ENCODE measurements at regions not wholly inside any gene's neighbourhood (a gene's known extent, or its start where the extent isn't known, plus 50 kb on each side); places are given as distances from the start of the nearest gene placed in this dataset.
"Not testable (repeated sequence)": the region's sequence is repeated elsewhere in the genome, so short reads cannot be mapped to it uniquely, and the experiment has no call there.

- DNase-seq (ENCODE audit: low read depth) = no peak
These were observed 560.4 kb downstream of the TBC1D22A start for GRCh38 chr22:47322854-47323253.

DNA sequence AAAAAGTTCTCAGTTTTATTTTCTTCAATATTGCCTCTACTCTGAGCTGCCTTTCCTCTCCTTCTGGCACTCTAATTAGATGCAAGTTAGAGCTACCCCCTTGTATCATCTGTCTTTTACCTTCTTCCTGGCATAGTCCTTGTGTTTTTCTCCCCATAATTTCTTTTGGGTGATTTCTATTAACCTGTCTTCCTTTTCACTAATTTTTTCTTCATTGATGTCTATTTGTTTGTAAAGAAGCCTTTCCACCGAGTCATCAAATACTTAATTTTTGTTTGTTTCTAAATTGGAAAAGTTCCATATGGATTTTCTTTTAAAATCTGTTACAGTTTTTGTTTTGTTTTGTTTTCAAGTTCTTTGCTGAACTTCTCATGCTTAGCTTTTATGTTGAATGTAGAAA, 558.1 kb downstream of the TBC1D22A start:
- no peak for DNase-seq (ENCODE audit: low read depth)

GRCh38 chr22:47318041-47318737, 555.7 kb downstream of the TBC1D22A start:
- DNase-seq (ENCODE audit: low read depth) = no peak

DNA sequence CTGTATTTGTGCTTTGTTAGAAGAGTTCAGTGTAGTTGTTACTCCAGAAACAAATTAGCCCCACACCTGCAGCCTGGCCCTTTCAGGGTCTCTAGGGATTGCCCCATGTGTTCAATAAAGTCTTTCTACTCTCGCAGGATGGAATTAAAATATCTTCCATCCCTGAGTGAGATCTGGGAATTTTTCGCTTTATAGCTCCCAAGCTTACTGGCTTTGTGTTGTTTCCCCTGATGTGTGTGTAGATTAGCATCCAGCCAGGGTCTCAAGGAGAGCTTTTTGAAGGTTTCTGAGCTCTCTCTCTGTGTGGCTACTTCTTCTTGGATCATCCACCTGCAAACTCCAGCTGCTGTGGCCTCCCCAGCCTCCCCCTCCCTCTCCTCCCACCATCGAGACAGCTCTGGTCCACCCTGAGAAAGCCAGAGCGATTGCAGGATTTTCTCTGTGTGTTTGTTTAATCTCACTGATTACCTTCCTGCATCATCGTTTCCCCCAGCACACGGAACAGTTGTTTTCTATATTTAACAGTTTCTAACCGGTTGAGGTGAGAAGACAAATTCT, 553.5 kb downstream of the TBC1D22A start:
- DNase-seq (ENCODE audit: low read depth) = no peak

- no peak for DNase-seq (ENCODE audit: low read depth)
These were observed 548.2 kb downstream of the TBC1D22A start for GRCh38 chr22:47310601-47311000.

DNA sequence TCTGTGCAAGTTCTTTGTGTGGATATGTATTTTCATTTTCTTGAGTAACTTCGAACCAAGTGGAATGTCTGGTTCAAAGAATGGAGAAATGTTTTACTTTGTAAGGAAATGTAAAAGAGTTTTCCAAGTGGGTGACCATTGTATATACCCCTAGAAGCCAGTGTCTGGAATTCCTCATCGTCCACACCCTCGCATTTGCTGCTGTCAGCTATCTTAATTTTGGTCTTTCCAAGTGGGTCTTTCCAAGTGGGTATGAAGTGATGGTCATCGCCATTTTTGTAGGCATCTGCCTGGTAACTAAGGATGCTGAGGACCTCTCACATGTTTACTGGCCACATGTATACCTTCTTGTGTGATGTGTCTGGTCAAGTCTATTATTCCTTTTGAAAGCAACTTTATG, 547.5 kb downstream of the TBC1D22A start:
- DNase-seq (ENCODE audit: low read depth) = no peak

DNA sequence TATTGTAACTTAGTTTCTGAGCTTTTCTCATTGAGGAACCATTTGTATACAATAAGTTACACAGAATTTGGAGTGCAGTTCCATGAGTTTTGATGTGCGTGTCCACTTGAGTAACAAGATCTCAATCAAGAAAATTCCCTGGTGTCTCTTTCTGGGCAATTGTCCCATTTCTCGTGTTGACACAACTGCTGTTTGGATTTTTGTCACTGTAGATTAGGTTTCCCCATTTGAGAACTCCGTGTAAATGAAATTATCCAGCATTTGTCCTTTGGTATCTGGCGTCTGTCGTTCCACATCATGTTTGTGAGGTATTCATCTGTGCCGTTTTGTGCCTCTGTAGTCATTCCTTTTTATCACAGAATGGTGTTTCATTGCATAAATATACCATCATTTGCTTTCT, 547.0 kb downstream of the TBC1D22A start:
- DNase-seq (ENCODE audit: low read depth) = no peak

GRCh38 chr22:47308886-47309285, 546.4 kb downstream of the TBC1D22A start:
- DNase-seq (ENCODE audit: low read depth) = no peak

- DNase-seq (ENCODE audit: low read depth) = no peak
These were observed 545.4 kb downstream of the TBC1D22A start for GRCh38 chr22:47307822-47308221.

DNA sequence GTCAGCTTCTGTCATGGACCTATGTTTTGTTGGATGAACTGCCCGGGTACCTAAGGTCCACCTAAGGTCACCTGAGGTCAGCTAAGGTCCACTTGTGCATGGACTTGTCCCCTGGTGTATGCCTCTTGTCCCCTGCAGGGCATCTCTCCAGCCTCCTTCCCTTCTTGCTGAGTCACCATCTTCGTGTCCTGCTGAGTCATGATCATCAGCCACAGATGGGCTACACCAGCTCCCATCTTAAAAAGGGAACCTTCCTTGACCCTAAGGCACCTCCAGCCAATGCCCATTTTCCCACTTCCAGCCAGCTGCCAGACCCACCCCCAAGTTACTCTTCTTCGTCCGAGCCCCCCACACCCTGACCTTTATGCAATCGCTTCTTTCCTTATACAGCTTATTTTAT, 544.9 kb downstream of the TBC1D22A start:
- DNase-seq (ENCODE audit: low read depth) = peak; percentile 17

DNA sequence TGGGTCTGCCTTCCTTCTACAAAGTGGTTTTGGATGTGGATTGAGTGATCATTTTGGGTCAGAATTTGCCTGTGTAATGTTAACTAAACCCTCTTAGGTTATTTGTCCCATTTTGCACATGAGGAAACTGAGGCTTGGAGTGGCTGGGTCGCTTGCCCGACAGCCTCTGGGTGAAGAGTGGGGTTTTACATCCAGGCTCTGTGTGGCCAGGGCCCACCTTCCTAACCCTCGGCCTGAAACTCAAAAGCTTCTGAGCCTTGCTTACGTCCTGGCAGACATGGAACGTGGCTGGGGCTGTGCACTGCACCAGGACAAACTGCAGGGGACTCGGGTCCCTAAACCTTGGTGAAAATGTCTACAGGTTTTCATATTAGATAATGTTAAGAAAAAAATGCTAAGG, 542.4 kb downstream of the TBC1D22A start:
- no peak for DNase-seq (ENCODE audit: low read depth)

DNA sequence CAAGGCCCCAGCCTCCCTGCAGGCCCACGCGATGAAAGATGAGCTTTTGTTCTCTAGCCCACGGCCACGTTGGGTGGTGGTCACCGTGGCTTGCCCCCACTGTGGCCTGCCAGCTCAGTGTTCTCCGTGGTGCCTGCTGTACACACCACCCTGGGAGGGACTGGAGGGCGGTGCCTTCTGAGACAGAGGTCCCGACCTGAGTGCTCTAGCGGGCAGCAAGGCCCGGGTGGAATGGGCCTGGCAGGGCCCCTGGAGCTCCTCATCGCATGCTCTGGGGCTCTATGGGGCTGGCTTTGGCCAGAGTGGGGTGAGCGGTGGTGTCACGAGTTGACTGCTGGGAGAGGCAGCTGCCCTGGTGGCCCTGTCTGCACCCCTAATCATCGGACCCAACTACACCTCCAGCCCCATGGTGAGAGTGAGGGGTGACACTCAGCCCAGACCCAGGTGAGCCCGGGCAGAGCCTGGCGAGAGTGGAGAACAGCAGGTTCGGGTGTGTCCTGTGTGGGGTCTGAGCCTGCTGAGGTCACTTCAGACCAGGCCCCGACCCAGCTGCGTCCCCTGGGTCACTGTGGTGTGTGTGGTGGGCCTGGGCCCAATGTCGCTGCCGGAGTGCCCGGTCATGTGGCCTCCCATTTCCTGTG, 541.9 kb downstream of the TBC1D22A start:
- no peak for DNase-seq (ENCODE audit: low read depth)

GRCh38 chr22:47303161-47303890, 540.9 kb downstream of the TBC1D22A start:
- no peak for DNase-seq (ENCODE audit: low read depth)

DNA sequence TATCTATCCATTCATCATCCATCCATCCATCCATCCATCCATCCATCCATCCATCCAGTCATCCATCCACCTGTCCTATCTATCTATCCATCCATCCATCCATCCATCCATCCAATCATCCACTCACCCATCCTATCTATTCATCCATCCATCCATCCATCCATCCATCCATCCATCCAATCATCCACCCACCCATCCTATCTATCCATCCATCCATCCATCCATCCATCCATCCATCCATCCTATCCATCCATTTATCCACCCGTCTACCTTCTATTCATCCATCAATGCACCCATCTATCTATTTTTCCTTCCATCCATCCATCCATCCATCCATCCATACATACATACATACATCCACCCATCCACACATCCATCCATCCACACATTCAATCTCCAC, 540.1 kb downstream of the TBC1D22A start:
- not testable (repeated sequence) for DNase-seq (ENCODE audit: low read depth)

GRCh38 chr22:47301820-47302475, 539.5 kb downstream of the TBC1D22A start:
- no peak for DNase-seq (ENCODE audit: low read depth)

GRCh38 chr22:47300698-47301405, 538.4 kb downstream of the TBC1D22A start:
- no peak for DNase-seq (ENCODE audit: low read depth)

- no peak for DNase-seq (ENCODE audit: low read depth)
These were observed 537.6 kb downstream of the TBC1D22A start for GRCh38 chr22:47299863-47300697.

DNA sequence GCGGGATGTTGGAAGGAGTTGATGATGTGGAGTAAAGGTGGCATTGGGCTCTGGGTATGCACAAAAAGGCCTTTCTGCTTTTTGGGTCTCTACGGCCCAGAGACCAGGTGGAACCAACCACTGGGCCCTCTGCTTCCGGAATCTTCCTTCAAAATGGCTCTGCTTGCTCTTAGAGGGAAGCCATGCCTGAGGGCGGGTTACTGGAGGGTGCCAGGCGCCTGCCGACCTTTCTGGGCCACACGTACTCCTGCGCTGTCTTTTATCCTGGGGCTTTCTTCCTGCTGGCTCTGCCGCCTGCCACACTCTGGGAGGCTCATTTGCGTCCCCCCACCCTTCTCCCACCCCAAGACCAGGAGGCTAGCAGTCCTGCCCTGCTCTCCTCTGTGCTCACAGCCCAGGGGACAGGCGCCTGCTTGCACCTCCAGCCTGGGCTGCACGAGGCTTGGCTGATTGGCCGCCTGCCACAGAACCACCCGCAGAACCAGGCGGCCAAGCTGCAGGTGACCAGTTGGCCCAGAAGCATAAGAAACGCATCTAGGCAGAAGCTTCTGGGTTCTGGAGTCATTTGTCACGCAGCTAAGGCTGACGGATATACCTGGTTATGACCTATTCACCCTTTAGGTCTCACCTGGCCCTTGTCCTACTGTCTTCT, 536.9 kb downstream of the TBC1D22A start:
- no peak for DNase-seq (ENCODE audit: low read depth)

- DNase-seq (ENCODE audit: low read depth) = no peak
These were observed 535.8 kb downstream of the TBC1D22A start for GRCh38 chr22:47298017-47298785.

All from GM04503 (cell line).